T-helper 2 cell treated with Interferon-gamma antibody and Interleukin-4, amounts not matched to agents 5 μg/mL and 100 μg/mL, for 36 hours (primary cell): ENCODE measurements at regions not wholly inside any gene's neighbourhood (a gene's known extent, or its start where the extent isn't known, plus 50 kb on each side); places are given as distances from the start of the nearest gene placed in this dataset.

ENCODE experiments used
- DNase-seq: peaks from one replicate; pipeline ENCODE4 v3.0.0; 2021; ENCODE audit warnings: low spot score
- H3K27ac Mint-ChIP-seq: one replicate; pipeline ENCODE4 v1.8.0; 2021; ENCODE audit warnings: mild to moderate bottlenecking, mixed read lengths
- H3K27me3 Mint-ChIP-seq: one replicate; pipeline ENCODE4 v1.8.0; 2021; ENCODE audit warnings: low read depth, mixed read lengths
- H3K36me3 Mint-ChIP-seq: one replicate; pipeline ENCODE4 v1.8.0; 2021; ENCODE audit warnings: low read depth, mixed read lengths
- H3K4me1 Mint-ChIP-seq: one replicate; pipeline ENCODE4 v1.8.0; 2021; ENCODE audit warnings: low read depth, mixed read lengths
- H3K4me3 Mint-ChIP-seq: one replicate; pipeline ENCODE4 v1.8.0; 2022; ENCODE audit warnings: mild to moderate bottlenecking, moderate library complexity, mixed read lengths
- H3K9me3 Mint-ChIP-seq: one replicate; pipeline ENCODE4 v1.8.0; 2021; ENCODE audit warnings: mixed read lengths

GRCh38 chr4:177681902-177682301 lies 239.7 kb upstream of the AGA start:
- peaks cover 4% of the 10 kb centered on the region for H3K4me1 Mint-ChIP-seq
- H3K9me3 Mint-ChIP-seq: no peaks in the 10 kb centered on the region
- no peaks in the 10 kb centered on the region for H3K36me3 Mint-ChIP-seq
- DNase-seq: no peak
- no peak overlapping the region for H3K4me3 Mint-ChIP-seq
- H3K27me3 Mint-ChIP-seq: no peaks in the 10 kb centered on the region
- H3K27ac Mint-ChIP-seq: no peak overlapping the region

- Mint-ChIP-seq H3K27me3 (no peaks in the 10 kb centered on the region), H3K4me3 (no peak overlapping the region), H3K4me1 (no peaks in the 10 kb centered on the region), H3K9me3 (no peaks in the 10 kb centered on the region), H3K27ac (no peak overlapping the region), H3K36me3 (no peaks in the 10 kb centered on the region)
- no peak for DNase-seq
Observed at GRCh38 chr4:177687117-177687516, 244.9 kb upstream of the AGA start.

GRCh38 chr4:177692907-177693306 lies 250.7 kb upstream of the AGA start:
- H3K9me3 Mint-ChIP-seq: no peaks in the 10 kb centered on the region
- H3K4me1 Mint-ChIP-seq: no peaks in the 10 kb centered on the region
- H3K4me3 Mint-ChIP-seq: no peak overlapping the region
- no peaks in the 10 kb centered on the region for H3K36me3 Mint-ChIP-seq
- no peaks in the 10 kb centered on the region for H3K27me3 Mint-ChIP-seq
- H3K27ac Mint-ChIP-seq: no peak overlapping the region
- no peak for DNase-seq

GRCh38 chr4:177696438-177696966 lies 254.3 kb upstream of the AGA start:
- DNase-seq: no peak
- no peak overlapping the region for H3K4me3 Mint-ChIP-seq

GRCh38 chr4:177699365-177700213 lies 257.4 kb upstream of the AGA start:
- no peaks in the 10 kb centered on the region for H3K4me1 Mint-ChIP-seq
- H3K27ac Mint-ChIP-seq: no peak overlapping the region
- no peaks in the 10 kb centered on the region for H3K9me3 Mint-ChIP-seq
- no peak overlapping the region for H3K4me3 Mint-ChIP-seq
- no peaks in the 10 kb centered on the region for H3K36me3 Mint-ChIP-seq
- no peak for DNase-seq
- H3K27me3 Mint-ChIP-seq: no peaks in the 10 kb centered on the region

More at GRCh38 chr4:177696438-177696966, 254.3 kb upstream of the AGA start:
- H3K27me3 Mint-ChIP-seq: no peaks in the 10 kb centered on the region
- no peak overlapping the region for H3K27ac Mint-ChIP-seq
- H3K4me1 Mint-ChIP-seq: no peaks in the 10 kb centered on the region
- H3K9me3 Mint-ChIP-seq: no peaks in the 10 kb centered on the region
- H3K36me3 Mint-ChIP-seq: no peaks in the 10 kb centered on the region

GRCh38 chr4:177706916-177707315 lies 264.7 kb upstream of the AGA start:
- H3K27me3 Mint-ChIP-seq: no peaks in the 10 kb centered on the region
- no peaks in the 10 kb centered on the region for H3K9me3 Mint-ChIP-seq
- no peaks in the 10 kb centered on the region for H3K36me3 Mint-ChIP-seq
- H3K27ac Mint-ChIP-seq: no peak overlapping the region
- H3K4me3 Mint-ChIP-seq: no peak overlapping the region
- DNase-seq: no peak
- no peaks in the 10 kb centered on the region for H3K4me1 Mint-ChIP-seq

- no peaks in the 10 kb centered on the region for H3K9me3 Mint-ChIP-seq
- no peaks in the 10 kb centered on the region for H3K27me3 Mint-ChIP-seq
- no peaks in the 10 kb centered on the region for H3K36me3 Mint-ChIP-seq
- H3K27ac Mint-ChIP-seq: no peak overlapping the region
- no peak for DNase-seq
- no peak overlapping the region for H3K4me3 Mint-ChIP-seq
- no peaks in the 10 kb centered on the region for H3K4me1 Mint-ChIP-seq
Observed at GRCh38 chr4:177713454-177713853, 271.2 kb upstream of the AGA start.

GRCh38 chr4:177717407-177717806 lies 275.2 kb upstream of the AGA start:
- no peak for DNase-seq
- H3K36me3 Mint-ChIP-seq: no peaks in the 10 kb centered on the region
- H3K27me3 Mint-ChIP-seq: no peaks in the 10 kb centered on the region
- no peaks in the 10 kb centered on the region for H3K4me1 Mint-ChIP-seq
- no peak overlapping the region for H3K4me3 Mint-ChIP-seq
- H3K27ac Mint-ChIP-seq: no peak overlapping the region
- H3K9me3 Mint-ChIP-seq: no peaks in the 10 kb centered on the region

- H3K4me1 Mint-ChIP-seq: no peaks in the 10 kb centered on the region
- no peak for DNase-seq
- no peak overlapping the region for H3K4me3 Mint-ChIP-seq
Observed at GRCh38 chr4:177718514-177718913, 276.3 kb upstream of the AGA start.

GRCh38 chr4:177726111-177726510 lies 283.9 kb upstream of the AGA start:
- no peak for DNase-seq
- H3K4me3 Mint-ChIP-seq: no peak overlapping the region
- no peaks in the 10 kb centered on the region for H3K9me3 Mint-ChIP-seq
- no peaks in the 10 kb centered on the region for H3K36me3 Mint-ChIP-seq
- H3K27ac Mint-ChIP-seq: no peak overlapping the region
- no peaks in the 10 kb centered on the region for H3K27me3 Mint-ChIP-seq
- no peaks in the 10 kb centered on the region for H3K4me1 Mint-ChIP-seq

More at GRCh38 chr4:177718514-177718913, 276.3 kb upstream of the AGA start:
- Mint-ChIP-seq H3K27me3 (no peaks in the 10 kb centered on the region), H3K27ac (no peak overlapping the region), H3K36me3 (no peaks in the 10 kb centered on the region), H3K9me3 (no peaks in the 10 kb centered on the region)

GRCh38 chr4:177728361-177729152 lies 286.3 kb upstream of the AGA start:
- H3K27me3 Mint-ChIP-seq: no peaks in the 10 kb centered on the region
- H3K4me1 Mint-ChIP-seq: no peaks in the 10 kb centered on the region
- no peaks in the 10 kb centered on the region for H3K36me3 Mint-ChIP-seq
- no peak for DNase-seq
- no peak overlapping the region for H3K4me3 Mint-ChIP-seq
- H3K9me3 Mint-ChIP-seq: no peaks in the 10 kb centered on the region
- H3K27ac Mint-ChIP-seq: no peak overlapping the region

GRCh38 chr4:177729681-177730080 lies 287.4 kb upstream of the AGA start:
- H3K4me3 Mint-ChIP-seq: no peak overlapping the region
- no peak overlapping the region for H3K27ac Mint-ChIP-seq
- no peaks in the 10 kb centered on the region for H3K4me1 Mint-ChIP-seq
- no peaks in the 10 kb centered on the region for H3K9me3 Mint-ChIP-seq
- no peaks in the 10 kb centered on the region for H3K36me3 Mint-ChIP-seq
- no peaks in the 10 kb centered on the region for H3K27me3 Mint-ChIP-seq
- no peak for DNase-seq

GRCh38 chr4:177737387-177737940 lies 295.2 kb upstream of the AGA start:
- DNase-seq: no peak
- Mint-ChIP-seq H3K4me1 (peaks cover 7% of the 10 kb centered on the region), H3K4me3 (no peak overlapping the region), H3K9me3 (no peaks in the 10 kb centered on the region), H3K27me3 (peaks cover 2% of the 10 kb centered on the region), H3K27ac (no peak overlapping the region), H3K36me3 (no peaks in the 10 kb centered on the region)

GRCh38 chr4:177740563-177740962 lies 298.3 kb upstream of the AGA start:
- H3K4me3 Mint-ChIP-seq: no peak overlapping the region
- no peaks in the 10 kb centered on the region for H3K9me3 Mint-ChIP-seq
- H3K27ac Mint-ChIP-seq: no peak overlapping the region
- no peaks in the 10 kb centered on the region for H3K36me3 Mint-ChIP-seq
- H3K27me3 Mint-ChIP-seq: peaks cover 2% of the 10 kb centered on the region
- peaks cover 7% of the 10 kb centered on the region for H3K4me1 Mint-ChIP-seq
- DNase-seq: no peak
